GM10248 (cell line): ENCODE measurements at regions not wholly inside any gene's neighbourhood (a gene's known extent, or its start where the extent isn't known, plus 50 kb on each side); places are given as distances from the start of the nearest gene placed in this dataset.

Experiments used
- CTCF ChIA-PET: fragments of 300-600 bp; sonication (Branson Sonifier 250); formaldehyde crosslinking; extraction: SDS; loops from one replicate; lab custom pipeline; 2021; ENCODE audit warnings: antibody characterized with exemption; lab: Yijun Ruan, JAX
- POLR2A ChIA-PET: fragments of 350-650 bp; sonication (Branson Sonifier 250); formaldehyde crosslinking; extraction: SDS; loops from one replicate; lab custom pipeline; 2020; ENCODE audit warnings: antibody characterized with exemption; lab: Yijun Ruan, JAX
- DNase-seq: peaks from one replicate; pipeline ENCODE4 v3.0.0; 2012; ENCODE audit errors: extremely low spot score
- TF ChIP-seq, protein P1 (sequence below): IDR thresholded peaks from 2 replicates; pipeline ENCODE4 v1.5.1; 2012; ENCODE audit warnings: mild to moderate bottlenecking, low read depth; ENCODE audit errors: extremely low read depth, missing control alignments, control extremely low read depth

DNA sequence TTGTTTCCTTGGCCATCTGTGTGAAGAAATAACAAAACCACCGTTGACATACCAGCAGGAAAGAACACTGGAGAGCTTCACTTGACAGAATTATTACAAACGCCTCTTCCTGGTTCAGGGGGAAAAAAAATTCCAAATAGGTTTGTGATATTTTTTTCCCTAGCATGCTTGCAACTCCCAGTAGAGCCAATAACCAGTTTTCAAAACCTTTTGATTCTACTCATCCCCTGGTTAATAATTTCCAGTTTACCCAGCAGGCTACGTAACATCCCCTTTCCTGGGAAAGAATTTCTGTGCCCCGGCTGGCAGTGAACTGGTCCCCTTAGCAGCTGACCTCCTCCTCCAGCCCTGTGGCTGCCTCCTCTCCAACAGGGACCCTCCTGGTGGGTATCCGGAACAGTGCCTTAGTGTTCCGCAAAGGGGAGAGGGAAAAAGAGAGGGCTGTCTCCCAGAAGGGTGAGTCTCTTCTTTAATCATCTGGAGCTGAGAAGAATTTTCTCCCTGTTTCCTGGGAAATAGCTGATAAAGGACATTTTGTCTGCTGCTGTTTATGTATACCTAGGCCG, 72.8 kb upstream of the BOD1 start:
- ChIA-PET CTCF (interaction anchor here (1.6 to 2.2 kb wide), 4 partner anchors 25 to 236 kb away, joined by 4 to 6 read pairs (median 4); no protein-coding TSS in a partner anchor), POLR2A (no interaction called here)
- no peak for DNase-seq
- TF ChIP-seq, protein P1, sequence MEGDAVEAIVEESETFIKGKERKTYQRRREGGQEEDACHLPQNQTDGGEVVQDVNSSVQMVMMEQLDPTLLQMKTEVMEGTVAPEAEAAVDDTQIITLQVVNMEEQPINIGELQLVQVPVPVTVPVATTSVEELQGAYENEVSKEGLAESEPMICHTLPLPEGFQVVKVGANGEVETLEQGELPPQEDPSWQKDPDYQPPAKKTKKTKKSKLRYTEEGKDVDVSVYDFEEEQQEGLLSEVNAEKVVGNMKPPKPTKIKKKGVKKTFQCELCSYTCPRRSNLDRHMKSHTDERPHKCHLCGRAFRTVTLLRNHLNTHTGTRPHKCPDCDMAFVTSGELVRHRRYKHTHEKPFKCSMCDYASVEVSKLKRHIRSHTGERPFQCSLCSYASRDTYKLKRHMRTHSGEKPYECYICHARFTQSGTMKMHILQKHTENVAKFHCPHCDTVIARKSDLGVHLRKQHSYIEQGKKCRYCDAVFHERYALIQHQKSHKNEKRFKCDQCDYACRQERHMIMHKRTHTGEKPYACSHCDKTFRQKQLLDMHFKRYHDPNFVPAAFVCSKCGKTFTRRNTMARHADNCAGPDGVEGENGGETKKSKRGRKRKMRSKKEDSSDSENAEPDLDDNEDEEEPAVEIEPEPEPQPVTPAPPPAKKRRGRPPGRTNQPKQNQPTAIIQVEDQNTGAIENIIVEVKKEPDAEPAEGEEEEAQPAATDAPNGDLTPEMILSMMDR: no peak

DNA sequence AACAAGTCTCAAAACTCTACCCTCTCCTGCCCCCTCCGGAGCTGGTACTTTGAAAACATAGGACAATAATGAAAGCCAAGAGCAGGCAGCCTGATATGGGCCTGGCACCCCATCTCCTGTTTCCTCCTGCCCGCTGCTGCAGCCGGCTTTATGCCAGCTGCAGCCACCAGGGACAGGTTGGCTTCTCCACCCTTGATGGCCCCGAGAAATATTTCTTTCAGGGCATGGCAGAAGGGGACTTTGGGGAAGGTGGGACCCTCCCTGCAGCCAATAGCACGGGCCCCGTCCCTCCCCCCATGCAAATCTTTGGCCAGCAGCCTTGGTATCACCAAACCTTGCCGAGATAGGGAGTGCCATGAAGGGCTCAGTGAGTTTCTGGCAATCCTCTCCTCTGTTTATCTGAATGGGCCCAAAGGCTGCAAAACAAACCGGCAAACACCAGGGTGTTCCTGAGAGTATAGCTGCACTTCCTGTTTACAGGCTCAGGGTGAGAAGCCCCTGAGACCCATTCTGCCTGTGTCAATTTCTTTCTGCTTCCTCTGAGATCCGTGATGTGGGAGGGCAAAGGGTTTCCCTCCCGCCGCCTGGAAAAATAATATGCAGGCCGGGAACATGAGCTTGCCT, 73.4 kb upstream of the BOD1 start:
- TF ChIP-seq, protein P1: no peak
- peak; percentile 59 for DNase-seq
- CTCF ChIA-PET: interaction anchor here (1.5 to 2.2 kb wide), 4 partner anchors 9 to 236 kb away, joined by 4 to 6 read pairs (median 4); no protein-coding TSS in a partner anchor
- POLR2A ChIA-PET: no interaction called here

DNA sequence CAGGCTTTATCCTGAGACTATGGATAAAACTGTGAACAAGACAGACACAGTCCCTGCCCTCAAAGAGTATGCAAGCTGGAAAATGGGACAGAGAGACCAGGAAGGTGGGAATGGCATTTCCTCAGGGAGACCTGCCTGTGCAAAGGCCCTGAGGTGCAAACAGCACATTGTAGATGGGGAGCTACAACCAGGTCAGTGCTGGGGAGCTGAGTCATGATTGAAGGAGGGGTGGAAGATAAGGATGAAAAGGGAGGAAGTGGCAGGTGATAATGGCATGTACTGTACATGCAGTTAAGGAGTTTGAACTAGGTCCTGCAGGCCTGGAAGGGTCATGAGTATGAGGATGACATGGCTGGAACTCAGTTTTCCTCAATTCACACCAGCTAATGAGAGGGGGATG, 75.5 kb upstream of the BOD1 start:
- CTCF ChIA-PET: interaction anchor here (0.9 kb wide), 1 partner anchor 73 kb away, joined by 3 read pairs; no protein-coding TSS in a partner anchor

DNA sequence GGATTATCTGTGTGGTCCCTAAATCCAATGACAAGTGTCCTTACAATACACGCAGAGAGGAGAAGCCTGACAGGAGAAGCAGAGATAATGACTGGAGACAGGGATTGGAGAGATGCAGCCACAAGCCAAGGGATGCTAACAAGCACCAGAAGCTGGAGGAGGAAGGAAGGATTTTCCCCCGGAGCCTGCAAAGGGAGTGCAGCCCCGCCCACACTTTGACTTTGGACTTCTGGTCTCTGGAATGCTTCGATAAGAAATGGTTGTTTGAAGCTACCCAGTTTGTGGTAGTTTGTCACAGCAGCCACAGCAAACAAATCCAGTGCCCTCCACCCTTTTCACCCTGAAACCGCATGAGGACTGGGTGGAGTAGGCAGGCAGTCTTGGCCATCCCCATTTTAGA, 77.2 kb upstream of the BOD1 start:
- ChIA-PET CTCF (no interaction called here), POLR2A (interaction anchor here (0.6 kb wide), 1 partner anchor 58 kb away, joined by 4 read pairs; no protein-coding TSS in a partner anchor)
- no peak for DNase-seq
- TF ChIP-seq, protein P1: no peak

More for the DNA sequence above, 75.5 kb upstream of the BOD1 start:
- TF ChIP-seq, protein P1: no peak
- no peak for DNase-seq
- POLR2A ChIA-PET: interaction anchor here (0.7 kb wide), 1 partner anchor 16 kb away, joined by 4 read pairs; no protein-coding TSS in a partner anchor

DNA sequence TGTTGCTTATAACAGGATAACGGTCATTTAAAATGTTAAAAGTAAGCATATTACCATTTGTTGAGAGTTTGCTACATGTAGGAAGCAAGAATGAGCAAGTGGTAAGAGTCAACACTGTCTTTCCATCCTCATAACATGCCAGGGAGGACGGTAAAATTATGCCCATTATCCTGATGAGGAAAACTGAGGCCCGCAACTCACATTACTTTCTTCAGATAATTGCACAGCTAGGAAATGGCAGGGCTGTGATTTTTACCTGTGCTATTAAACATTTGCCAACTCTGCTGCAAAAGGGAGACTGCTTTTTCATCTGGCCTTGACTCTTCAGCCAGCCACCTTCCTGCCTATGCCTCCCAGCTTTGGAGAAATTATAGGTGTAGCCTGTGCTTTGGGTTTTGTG, 79.8 kb upstream of the BOD1 start:
- TF ChIP-seq, protein P1: no peak
- POLR2A ChIA-PET: no interaction called here
- no peak for DNase-seq
- CTCF ChIA-PET: interaction anchor here (1.2 kb wide), 1 partner anchor 15 kb away, joined by 3 read pairs; no protein-coding TSS in a partner anchor

DNA sequence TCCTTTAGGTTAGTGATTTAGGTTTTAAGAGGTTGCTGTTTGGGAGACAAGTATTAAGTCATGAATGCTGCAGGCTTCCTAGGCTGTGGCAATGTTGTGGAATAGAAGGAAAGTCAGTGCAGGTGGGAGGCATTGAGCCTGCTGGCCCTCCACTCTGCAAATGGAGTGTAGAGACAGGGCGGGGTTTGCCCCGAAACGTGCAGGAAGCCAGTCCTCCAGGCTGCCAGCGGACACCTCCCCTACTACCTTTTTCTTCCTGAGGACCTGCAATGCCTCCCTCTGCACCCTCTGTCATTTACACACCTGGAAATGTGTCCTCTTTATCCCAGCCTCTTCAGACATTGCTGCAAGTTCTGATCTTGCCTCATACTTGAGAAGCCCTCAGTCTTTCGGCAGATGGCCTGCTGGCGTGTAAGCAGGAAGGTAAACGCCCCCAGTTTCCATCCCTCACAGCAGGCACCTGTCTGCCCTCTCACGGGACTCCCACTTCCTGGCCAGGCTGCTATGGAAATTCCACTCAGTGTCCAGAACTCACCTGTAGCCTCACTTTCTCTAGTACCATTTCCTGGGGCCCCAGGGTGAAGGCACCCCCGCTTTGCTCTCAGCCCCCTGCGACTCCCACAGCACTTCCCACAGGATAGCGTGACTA, 81.6 kb upstream of the BOD1 start:
- CTCF ChIA-PET: no interaction called here
- POLR2A ChIA-PET: interaction anchor here (0.6 kb wide), 1 partner anchor 714 kb away, joined by 4 read pairs; no protein-coding TSS in a partner anchor
- TF ChIP-seq, protein P1: no peak
- DNase-seq: peak; percentile 57
